H1 (cell line): ENCODE measurements at regions not wholly inside any gene's neighbourhood (a gene's known extent, or its start where the extent isn't known, plus 50 kb on each side); places are given as distances from the start of the nearest gene placed in this dataset.

Experiments used
- CTCF ChIA-PET: fragments of 300-600 bp; sonication (Branson Sonifier 250); formaldehyde crosslinking; loops from one replicate; lab custom pipeline; 2021; ENCODE audit not compliant: partially characterized antibody; lab: Charles Lee
- POLR2A ChIA-PET: fragments of 300-600 bp; sonication (Branson Sonifier 250); formaldehyde crosslinking; loops from one replicate; lab custom pipeline; 2021; ENCODE audit warnings: inconsistent platforms; ENCODE audit not compliant: partially characterized antibody; lab: Charles Lee
- DNase-seq, 2 experiments: peaks; one replicate each; pipeline versions ENCODE4 v3.0.0 to v3.0.0-alpha.2; 2010 to 2022; ENCODE audit warnings: low spot score in 2 of 2, low read depth in 1 of 2, mixed read lengths in 1 of 2
- FAIRE-seq: peaks from 2 replicates; lab custom pipeline; 2011; peaks lifted over from hg19 to GRCh38; lab: Jason Lieb, UNC
- H2AFZ ChIP-seq: 2 replicates; pipeline ENCODE4 v1.8.1; 2012; ENCODE audit warnings: low read length, inconsistent platforms
- H2AK5ac ChIP-seq: 2 replicates; pipeline ENCODE4 v1.6.1; 2013; ENCODE audit warnings: low read depth, low read length
- H2BK120ac ChIP-seq: replicated peaks from 2 replicates; pipeline ENCODE3; 2013; ENCODE audit warnings: low read depth, low read length, inconsistent platforms
- H2BK12ac ChIP-seq: 2 replicates; pipeline ENCODE4 v1.6.1; 2013; ENCODE audit warnings: low read depth, low read length
- H2BK15ac ChIP-seq: 2 replicates; pipeline ENCODE4 v1.6.1; 2013; ENCODE audit warnings: low read length
- H2BK20ac ChIP-seq: 2 replicates; pipeline ENCODE4 v1.6.1; 2013; ENCODE audit warnings: low read length
- H2BK5ac ChIP-seq: 2 replicates; pipeline ENCODE4 v1.6.1; 2013; ENCODE audit warnings: low read depth, low read length
- H3K14ac ChIP-seq: 2 replicates; pipeline ENCODE4 v1.6.1; 2013; ENCODE audit warnings: inconsistent platforms; ENCODE audit not compliant: insufficient read length
- H3K18ac ChIP-seq: 2 replicates; pipeline ENCODE4 v1.6.1; 2013; ENCODE audit warnings: low read length; ENCODE audit errors: extremely low read depth
- H3K23ac ChIP-seq: 2 replicates; pipeline ENCODE4 v1.6.1; 2013; ENCODE audit warnings: inconsistent platforms; ENCODE audit not compliant: insufficient read length
- H3K23me2 ChIP-seq: 2 replicates; pipeline ENCODE4 v1.6.1; 2013; ENCODE audit warnings: low read depth, low read length
- H3K27ac ChIP-seq: 2 replicates; pipeline ENCODE4 v1.6.1; 2011; ENCODE audit warnings: low read depth, low read length, inconsistent platforms
- H3K27me3 ChIP-seq, 4 experiments: replicated peaks in 1 of 4; 1 replicate in 1 of 4; 2 replicates in 3 of 4; pipeline versions ENCODE4 v1.6.1 to v1.8.1; 2011 to 2013; ENCODE audit warnings: low read length in 3 of 4, mild to moderate bottlenecking in 3 of 4, inconsistent platforms in 2 of 4, mixed read lengths in 2 of 4, moderate library complexity in 1 of 4; ENCODE audit not compliant: control insufficient read depth in 3 of 4, insufficient read depth in 3 of 4; ENCODE audit errors: extremely low read depth in 1 of 4
- H3K36me3 ChIP-seq, 4 experiments: 2 replicates each; pipeline versions ENCODE4 v1.6.1 to v1.8.1; 2011 to 2013; ENCODE audit warnings: mild to moderate bottlenecking in 4 of 4, low read length in 3 of 4, moderate library complexity in 2 of 4, control low read depth in 1 of 4, inconsistent platforms in 1 of 4; ENCODE audit not compliant: insufficient read depth in 4 of 4, control insufficient read depth in 2 of 4
- H3K4ac ChIP-seq: replicated peaks from 2 replicates; pipeline ENCODE3; 2013; ENCODE audit warnings: low read length, low read depth, mixed read lengths, inconsistent platforms; ENCODE audit not compliant: insufficient read length
- H3K4me1 ChIP-seq, 4 experiments: replicated peaks in 1 of 4; 1 replicate in 1 of 4; 2 replicates in 3 of 4; pipeline versions ENCODE4 v1.6.1 to v1.8.1; 2011 to 2013; ENCODE audit warnings: low read length in 3 of 4, inconsistent platforms in 2 of 4, mixed read lengths in 1 of 4; ENCODE audit not compliant: insufficient read depth in 4 of 4, control insufficient read depth in 3 of 4
- H3K4me2 ChIP-seq, 2 experiments: 2 replicates each; pipeline versions ENCODE4 v1.6.1 to v1.8.1; 2011 to 2013; ENCODE audit warnings: low read depth in 2 of 2, low read length in 2 of 2, control low read depth in 1 of 2, inconsistent platforms in 1 of 2, mild to moderate bottlenecking in 1 of 2; ENCODE audit not compliant: insufficient read depth in 1 of 2
- H3K4me3 ChIP-seq, 4 experiments: fragments of 200-600, 300-600 bp in 1 of 4; sonication (generic), shearing (Covaris generic), sonication (Bioruptor Twin) in 1 of 4; 2 replicates each; pipeline versions ENCODE4 v1.5.1 to v1.8.1; 2011 to 2016; ENCODE audit warnings: low read length in 4 of 4, low read depth in 3 of 4, control low read depth in 2 of 4, inconsistent platforms in 2 of 4, mild to moderate bottlenecking in 2 of 4, mixed read lengths in 1 of 4, moderate library complexity in 1 of 4; ENCODE audit not compliant: insufficient read depth in 2 of 4; ENCODE audit errors: extremely low read depth in 1 of 4
- H3K56ac ChIP-seq: replicated peaks from 2 replicates; pipeline ENCODE3; 2013; ENCODE audit warnings: low read depth, mild to moderate bottlenecking, mixed read lengths, low read length, inconsistent platforms; ENCODE audit not compliant: insufficient read length
- H3K79me1 ChIP-seq: 2 replicates; pipeline ENCODE4 v1.6.1; 2013; ENCODE audit warnings: low read depth, low read length, control low read depth
- H3K79me2 ChIP-seq, 2 experiments: 2 replicates each; pipeline versions ENCODE4 v1.6.1 to v1.8.1; 2012 to 2013; ENCODE audit warnings: low read length in 2 of 2, mild to moderate bottlenecking in 2 of 2, inconsistent platforms in 1 of 2; ENCODE audit not compliant: insufficient read depth in 2 of 2, control insufficient read depth in 1 of 2
- H3K9ac ChIP-seq, 4 experiments: replicated peaks in 1 of 4; 1 replicate in 1 of 4; 2 replicates in 3 of 4; pipeline versions ENCODE4 v1.6.1 to v1.8.1; 2011 to 2013; ENCODE audit warnings: low read depth in 3 of 4, low read length in 3 of 4, control low read depth in 2 of 4, mild to moderate bottlenecking in 2 of 4, moderate library complexity in 2 of 4, inconsistent platforms in 1 of 4; ENCODE audit errors: extremely low read depth in 1 of 4
- H3K9me3 ChIP-seq, 2 experiments: 2 replicates each; pipeline versions ENCODE4 v1.6.1 to v1.8.1; 2012 to 2013; ENCODE audit warnings: mild to moderate bottlenecking in 2 of 2, moderate library complexity in 2 of 2, control low read depth in 1 of 2, inconsistent platforms in 1 of 2, low read depth in 1 of 2, low read length in 1 of 2, mixed read lengths in 1 of 2; ENCODE audit not compliant: insufficient read depth in 2 of 2
- H4K20me1 ChIP-seq, 2 experiments: replicated peaks in 1 of 2; 2 replicates each; pipeline versions ENCODE3 to v1.8.1; 2011 to 2013; ENCODE audit warnings: inconsistent platforms in 2 of 2, low read length in 2 of 2, mild to moderate bottlenecking in 1 of 2; ENCODE audit not compliant: insufficient read depth in 2 of 2, control insufficient read depth in 1 of 2
- H4K5ac ChIP-seq: 2 replicates; pipeline ENCODE4 v1.6.1; 2013; ENCODE audit warnings: low read length, low read depth, mixed read lengths, inconsistent platforms; ENCODE audit not compliant: insufficient read length
- H4K8ac ChIP-seq: 2 replicates; pipeline ENCODE4 v1.8.0; 2013; ENCODE audit warnings: mild to moderate bottlenecking, moderate library complexity, low read length, inconsistent platforms; ENCODE audit not compliant: insufficient read depth; ENCODE audit errors: extremely low read depth
- H4K91ac ChIP-seq: replicated peaks from 2 replicates; pipeline ENCODE3; 2013; ENCODE audit warnings: low read length, mixed read lengths, inconsistent platforms; ENCODE audit not compliant: insufficient read length
- CEBPB ChIP-seq: IDR thresholded peaks from 2 replicates; pipeline ENCODE4 v1.6.1; 2012; ENCODE audit warnings: low read depth, low read length
- KDM4A ChIP-seq: IDR thresholded peaks from one replicate; pipeline ENCODE4 v1.7.1; 2012; ENCODE audit warnings: low read depth, mild to moderate bottlenecking, moderate library complexity, low read length, inconsistent platforms; ENCODE audit not compliant: severe bottlenecking
- RAD21 ChIP-seq, 2 experiments: IDR thresholded peaks in 1 of 2; conservative IDR thresholded peaks in 1 of 2; 2 replicates each; pipeline ENCODE4 v1.6.1; 2011; ENCODE audit warnings: low read depth in 2 of 2, low read length in 2 of 2, improper control_type of control experiment in 1 of 2, inconsistent platforms in 1 of 2, mild to moderate bottlenecking in 1 of 2, moderate library complexity in 1 of 2
- RFX5 ChIP-seq: IDR thresholded peaks from 2 replicates; pipeline ENCODE4 v1.6.1; 2011; ENCODE audit warnings: low read depth, low read length, improper control_type of control experiment, borderline replicate concordance
- TEAD4 ChIP-seq: IDR thresholded peaks from 2 replicates; pipeline ENCODE4 v1.6.1; 2012; ENCODE audit warnings: low read depth, low read length, inconsistent platforms, mixed read lengths
- WGBS, 2 experiments: shearing (Covaris generic) in 1 of 2; methylation state at CpG; one replicate each; pipeline versions ENCODE4 v1.1.6 to v1.1.7; 2013 to 2015; ENCODE audit warnings: low lambda C conversion rate in 2 of 2, mixed read lengths in 2 of 2, inconsistent platforms in 1 of 2, low coverage in 1 of 2, missing lambda C conversion rate in 1 of 2; ENCODE audit not compliant: insufficient replicate concordance in 2 of 2, insufficient coverage in 1 of 2, insufficient read length in 1 of 2; ENCODE audit errors: extremely low coverage in 1 of 2, missing lambda C conversion rate in 1 of 2; 5-methylcytosine and 5-hydroxymethylcytosine counted together
- TF ChIP-seq, protein P1 (sequence below), 3 experiments: IDR thresholded peaks; 1 replicate in 2 of 3; 2 replicates in 1 of 3; pipeline versions ENCODE4 v1.5.1 to v1.6.1; 2011; ENCODE audit warnings: low read length in 3 of 3, mild to moderate bottlenecking in 3 of 3, inconsistent platforms in 2 of 3, low read depth in 1 of 3, moderate library complexity in 1 of 3; ENCODE audit not compliant: insufficient read depth in 1 of 3; ENCODE audit errors: control extremely low read depth in 1 of 3

DNA sequence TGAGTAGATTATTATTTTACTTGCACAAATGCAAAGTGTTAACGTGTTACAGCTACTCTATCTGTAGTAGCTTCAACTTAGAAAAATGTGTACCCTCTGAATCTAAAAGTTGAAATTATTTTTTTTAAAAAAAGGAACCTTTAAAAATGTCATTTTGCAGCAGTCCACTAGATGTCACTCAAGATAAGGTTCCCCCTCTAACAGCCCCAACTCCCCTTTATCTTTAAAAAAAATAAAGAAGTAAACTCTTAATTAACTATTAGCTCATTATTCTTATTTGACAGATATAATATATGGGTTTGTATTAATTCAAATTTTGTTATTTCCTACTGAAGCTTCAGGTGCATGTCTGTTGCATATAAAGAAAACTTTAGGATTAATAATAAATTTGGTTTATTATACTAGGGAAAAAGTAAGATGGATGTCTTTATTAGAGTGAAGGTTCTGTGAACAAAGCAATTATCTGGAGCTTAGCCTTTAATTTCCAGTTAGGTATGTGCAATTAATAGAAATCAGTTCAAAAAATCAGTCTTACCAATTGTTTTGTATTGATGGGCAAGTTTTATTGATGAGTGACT lies 288.5 kb downstream of the VGLL3 start:
- Histone ChIP-seq H3K79me1 (no peaks in the 10 kb centered on the region), H3K18ac (no peak overlapping the region), H3K14ac (no peak overlapping the region), H2BK5ac (no peak overlapping the region), H3K9ac (no peak overlapping the region), H3K4me1 (no peaks in the 10 kb centered on the region), H3K4me3 (no peak overlapping the region), H2AFZ (no peak overlapping the region), H3K56ac (no peak overlapping the region), H3K23ac (no peak overlapping the region), H2BK12ac (no peak overlapping the region), H2BK15ac (no peak overlapping the region), H3K36me3 (no peaks in the 10 kb centered on the region), H4K8ac (no peak overlapping the region), H4K5ac (no peak overlapping the region), H3K4ac (no peak overlapping the region), H4K91ac (no peak overlapping the region), H2AK5ac (no peak overlapping the region), H3K4me2 (no peak overlapping the region), H4K20me1 (no peaks in the 10 kb centered on the region), H2BK120ac (no peak overlapping the region), H3K23me2 (no peaks in the 10 kb centered on the region), H3K27me3 (no peaks in the 10 kb centered on the region), H3K9me3 (no peaks in the 10 kb centered on the region), H3K27ac (no peak overlapping the region), H2BK20ac (no peak overlapping the region), H3K79me2 (no peaks in the 10 kb centered on the region)
- DNase-seq (no peak), FAIRE-seq (no peak)
- ChIA-PET POLR2A (no interaction called here), CTCF (interaction anchor here (0.6 to 2.4 kb wide), 20 partner anchors 9 to 558 kb away, joined by 3 to 9 read pairs (median 4); no protein-coding TSS in a partner anchor)
- TF ChIP-seq TEAD4 (no peak), CEBPB (no peak), KDM4A (no peak), RAD21 (IDR thresholded peaks at IDR 0.05 in 1 of 2, conservative IDR thresholded peaks at IDR 0.05 in 1 of 2; ENCODE audit: low read depth in 2 of 2, low read length in 2 of 2) (peak; percentile 50 to 57), RFX5 (no peak)
- TF ChIP-seq, protein P1, sequence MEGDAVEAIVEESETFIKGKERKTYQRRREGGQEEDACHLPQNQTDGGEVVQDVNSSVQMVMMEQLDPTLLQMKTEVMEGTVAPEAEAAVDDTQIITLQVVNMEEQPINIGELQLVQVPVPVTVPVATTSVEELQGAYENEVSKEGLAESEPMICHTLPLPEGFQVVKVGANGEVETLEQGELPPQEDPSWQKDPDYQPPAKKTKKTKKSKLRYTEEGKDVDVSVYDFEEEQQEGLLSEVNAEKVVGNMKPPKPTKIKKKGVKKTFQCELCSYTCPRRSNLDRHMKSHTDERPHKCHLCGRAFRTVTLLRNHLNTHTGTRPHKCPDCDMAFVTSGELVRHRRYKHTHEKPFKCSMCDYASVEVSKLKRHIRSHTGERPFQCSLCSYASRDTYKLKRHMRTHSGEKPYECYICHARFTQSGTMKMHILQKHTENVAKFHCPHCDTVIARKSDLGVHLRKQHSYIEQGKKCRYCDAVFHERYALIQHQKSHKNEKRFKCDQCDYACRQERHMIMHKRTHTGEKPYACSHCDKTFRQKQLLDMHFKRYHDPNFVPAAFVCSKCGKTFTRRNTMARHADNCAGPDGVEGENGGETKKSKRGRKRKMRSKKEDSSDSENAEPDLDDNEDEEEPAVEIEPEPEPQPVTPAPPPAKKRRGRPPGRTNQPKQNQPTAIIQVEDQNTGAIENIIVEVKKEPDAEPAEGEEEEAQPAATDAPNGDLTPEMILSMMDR (IDR thresholded peaks at IDR 0.05; ENCODE audit: control extremely low read depth in 1 of 3, insufficient read depth in 1 of 3, low read depth in 1 of 3, low read length in 3 of 3): peak in 2 of 3 experiments; percentile 22 to 23; a peak in 2 of 4 replicates
- WGBS, 2 experiments: 5% methylated on average over 1 of the region's 1 CpG; no CpG with 5 or more reads in 1 of the 2 experiments
